Vagina (tissue), 2 donors: ENCODE measurements at regions not wholly inside any gene's neighbourhood (a gene's known extent, or its start where the extent isn't known, plus 50 kb on each side); places are given as distances from the start of the nearest gene placed in this dataset.

Experiments used
- DNase-seq, 2 donors: peaks; one replicate each; pipeline ENCODE4 v3.0.0-alpha.2; 2017; ENCODE audit errors: extremely low spot score in 2 of 2
- H3K27ac ChIP-seq: fragments of 200-600 bp; sonication (generic); one replicate; pipeline ENCODE4 v1.5.1; 2019
- H3K27me3 ChIP-seq: fragments of 200-600 bp; sonication (generic); one replicate; pipeline ENCODE4 v1.5.1; 2019
- H3K36me3 ChIP-seq, 2 donors: fragments of 200-600 bp; sonication (generic); one replicate each; pipeline ENCODE4 v1.5.1; 2017 to 2019
- H3K4me1 ChIP-seq: fragments of 200-600 bp; sonication (generic); one replicate; pipeline ENCODE4 v1.5.1; 2019
- H3K4me3 ChIP-seq, 2 donors: fragments of 200-600 bp; sonication (generic); 1 replicate in 1 of 2; 2 replicates in 1 of 2; pipeline ENCODE4 v1.5.1; 2016 to 2019
- H3K9me3 ChIP-seq: fragments of 200-600 bp; sonication (generic); one replicate; pipeline ENCODE4 v1.5.1; 2019
- POLR2A ChIP-seq, 2 donors: fragments of 450-650 bp; IDR thresholded peaks; one replicate each; pipeline ENCODE4 v1.6.1; 2017; ENCODE audit warnings: antibody characterized with exemption in 2 of 2, mild to moderate bottlenecking in 2 of 2, moderate library complexity in 2 of 2
- POLR2AphosphoS5 ChIP-seq, 2 donors: sonication (generic); formaldehyde crosslinking; IDR thresholded peaks; one replicate each; pipeline ENCODE4 v1.9.0; 2017; ENCODE audit warnings: antibody characterized with exemption in 2 of 2, mild to moderate bottlenecking in 2 of 2, low read depth in 1 of 2; ENCODE audit not compliant: insufficient read depth in 1 of 2
- intact Hi-C: fragments of 100-400 bp; cut with DNase I; formaldehyde crosslinking; loops from one replicate; pipeline ENCODE4 v1.15.1; 2023
- TF ChIP-seq, protein P1 (sequence below), 3 experiments: fragments of 450-650 bp in 2 of 3; fragments of 200-600 bp in 1 of 3; sonication (generic) in 1 of 3; IDR thresholded peaks; one replicate each; pipeline ENCODE4 v1.5.1; 2017 to 2019; ENCODE audit warnings: antibody characterized with exemption in 3 of 3, mild to moderate bottlenecking in 2 of 3, moderate library complexity in 2 of 3

GRCh38 chr12:97637770-97638169, 175.2 kb downstream of the RMST start:
- DNase-seq = no peak
- Histone ChIP-seq H3K36me3 (no peaks in the 10 kb centered on the region), H3K9me3 (no peaks in the 10 kb centered on the region), H3K4me1 (no peaks in the 10 kb centered on the region), H3K4me3 (no peak overlapping the region), H3K27me3 (no peaks in the 10 kb centered on the region), H3K27ac (no peak overlapping the region)
- TF ChIP-seq POLR2A (IDR thresholded peaks at IDR 0.05) (no peak), POLR2AphosphoS5 (IDR thresholded peaks at IDR 0.05; ENCODE audit: insufficient read depth in 1 of 2, low read depth in 1 of 2) (no peak)
- TF ChIP-seq, protein P1, sequence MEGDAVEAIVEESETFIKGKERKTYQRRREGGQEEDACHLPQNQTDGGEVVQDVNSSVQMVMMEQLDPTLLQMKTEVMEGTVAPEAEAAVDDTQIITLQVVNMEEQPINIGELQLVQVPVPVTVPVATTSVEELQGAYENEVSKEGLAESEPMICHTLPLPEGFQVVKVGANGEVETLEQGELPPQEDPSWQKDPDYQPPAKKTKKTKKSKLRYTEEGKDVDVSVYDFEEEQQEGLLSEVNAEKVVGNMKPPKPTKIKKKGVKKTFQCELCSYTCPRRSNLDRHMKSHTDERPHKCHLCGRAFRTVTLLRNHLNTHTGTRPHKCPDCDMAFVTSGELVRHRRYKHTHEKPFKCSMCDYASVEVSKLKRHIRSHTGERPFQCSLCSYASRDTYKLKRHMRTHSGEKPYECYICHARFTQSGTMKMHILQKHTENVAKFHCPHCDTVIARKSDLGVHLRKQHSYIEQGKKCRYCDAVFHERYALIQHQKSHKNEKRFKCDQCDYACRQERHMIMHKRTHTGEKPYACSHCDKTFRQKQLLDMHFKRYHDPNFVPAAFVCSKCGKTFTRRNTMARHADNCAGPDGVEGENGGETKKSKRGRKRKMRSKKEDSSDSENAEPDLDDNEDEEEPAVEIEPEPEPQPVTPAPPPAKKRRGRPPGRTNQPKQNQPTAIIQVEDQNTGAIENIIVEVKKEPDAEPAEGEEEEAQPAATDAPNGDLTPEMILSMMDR (IDR thresholded peaks at IDR 0.05) = no peak
- intact Hi-C loops = no loop called here

GRCh38 chr12:97638739-97639138, 176.1 kb downstream of the RMST start:
- Histone ChIP-seq H3K4me3 (no peak overlapping the region), H3K27ac (no peak overlapping the region), H3K36me3 (no peaks in the 10 kb centered on the region), H3K9me3 (no peaks in the 10 kb centered on the region), H3K27me3 (no peaks in the 10 kb centered on the region), H3K4me1 (no peaks in the 10 kb centered on the region)
- DNase-seq = no peak
- TF ChIP-seq, protein P1 (IDR thresholded peaks at IDR 0.05) = no peak
- TF ChIP-seq POLR2AphosphoS5 (IDR thresholded peaks at IDR 0.05; ENCODE audit: insufficient read depth in 1 of 2, low read depth in 1 of 2) (no peak), POLR2A (IDR thresholded peaks at IDR 0.05) (no peak)
- intact Hi-C loops = no loop called here

DNA sequence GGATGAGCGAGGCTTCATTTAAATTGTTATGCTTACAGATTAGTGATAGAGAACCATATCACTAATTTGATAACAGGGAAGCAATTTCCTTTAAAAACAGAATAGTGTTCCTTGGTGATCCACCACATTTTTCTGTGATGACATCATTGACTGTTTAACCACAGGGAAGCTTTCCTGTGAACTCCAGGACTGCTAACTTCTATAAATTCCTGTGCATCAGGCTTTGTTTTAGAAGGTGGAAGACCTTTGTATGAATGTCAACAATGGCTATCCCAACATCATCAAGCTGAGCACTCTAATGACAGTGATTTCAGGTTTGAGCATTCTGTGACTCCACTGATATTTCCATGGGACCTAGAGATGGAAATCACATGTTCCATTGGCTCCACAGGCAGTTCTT, 177.1 kb downstream of the RMST start:
- DNase-seq = no peak
- Histone ChIP-seq H3K9me3 (no peaks in the 10 kb centered on the region), H3K27ac (no peak overlapping the region), H3K4me3 (no peak overlapping the region), H3K4me1 (no peaks in the 10 kb centered on the region), H3K36me3 (no peaks in the 10 kb centered on the region), H3K27me3 (no peaks in the 10 kb centered on the region)
- TF ChIP-seq POLR2AphosphoS5 (IDR thresholded peaks at IDR 0.05; ENCODE audit: insufficient read depth in 1 of 2, low read depth in 1 of 2) (no peak), POLR2A (IDR thresholded peaks at IDR 0.05) (no peak)
- intact Hi-C loops = no loop called here

- Histone ChIP-seq H3K27ac (no peak overlapping the region), H3K9me3 (no peaks in the 10 kb centered on the region), H3K36me3 (no peaks in the 10 kb centered on the region), H3K4me1 (no peaks in the 10 kb centered on the region), H3K4me3 (no peak overlapping the region), H3K27me3 (no peaks in the 10 kb centered on the region)
- intact Hi-C loops = no loop called here
- TF ChIP-seq, protein P1 (IDR thresholded peaks at IDR 0.05) = no peak
- TF ChIP-seq POLR2AphosphoS5 (IDR thresholded peaks at IDR 0.05; ENCODE audit: insufficient read depth in 1 of 2, low read depth in 1 of 2) (no peak), POLR2A (IDR thresholded peaks at IDR 0.05) (no peak)
- DNase-seq = no peak
Measured at GRCh38 chr12:97640826-97641225, 178.2 kb downstream of the RMST start.

DNA sequence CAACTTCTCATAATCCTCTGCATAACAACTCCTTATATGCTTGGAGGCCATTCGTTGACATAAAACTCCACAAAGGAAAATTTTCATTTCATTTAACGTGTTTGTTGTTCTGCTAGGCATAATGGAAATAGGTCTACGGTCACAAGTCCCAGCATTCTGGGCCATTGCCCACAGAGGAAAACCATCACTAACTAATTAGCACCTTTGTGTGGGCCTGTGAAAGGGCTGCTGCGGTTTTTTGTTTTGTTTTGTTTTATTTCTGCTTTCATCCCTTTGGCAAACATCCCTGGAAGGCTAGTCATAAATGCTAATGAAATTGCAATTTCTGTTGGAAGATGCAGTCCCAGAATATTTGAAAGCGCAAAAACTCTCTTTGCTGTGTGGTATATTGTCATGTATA, 180.3 kb downstream of the RMST start:
- H3K4me3 ChIP-seq = no peak overlapping the region
- no peaks in the 10 kb centered on the region for H3K36me3 ChIP-seq
- no peaks in the 10 kb centered on the region for H3K4me1 ChIP-seq
- H3K27me3 ChIP-seq = no peaks in the 10 kb centered on the region
- no peak for DNase-seq
- TF ChIP-seq POLR2AphosphoS5 (IDR thresholded peaks at IDR 0.05; ENCODE audit: insufficient read depth in 1 of 2, low read depth in 1 of 2) (no peak), POLR2A (IDR thresholded peaks at IDR 0.05) (no peak)
- TF ChIP-seq, protein P1 (IDR thresholded peaks at IDR 0.05) = no peak
- no peak overlapping the region for H3K27ac ChIP-seq
- intact Hi-C loops = no loop called here
- no peaks in the 10 kb centered on the region for H3K9me3 ChIP-seq

DNA sequence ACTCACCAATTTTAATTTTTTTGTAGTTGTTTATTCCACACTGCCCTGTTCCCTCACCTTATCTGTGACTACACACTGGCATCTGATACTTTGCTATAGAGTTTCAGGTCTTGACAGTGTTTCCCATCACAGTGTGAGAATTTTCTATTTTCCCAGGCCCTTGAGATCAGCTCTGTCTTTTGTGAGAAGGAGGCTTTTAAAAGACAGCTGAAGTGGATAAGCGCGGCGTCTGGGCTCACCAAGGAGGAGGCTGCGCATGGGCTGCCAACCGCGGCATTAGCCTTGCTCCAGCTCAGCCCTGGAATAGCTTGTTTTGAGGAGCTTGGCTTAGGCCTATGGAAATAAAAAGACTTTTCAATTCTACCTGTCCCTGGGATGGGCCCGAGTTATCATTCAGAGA, 181.3 kb downstream of the RMST start:
- Histone ChIP-seq H3K4me3 (no peak overlapping the region), H3K27ac (no peak overlapping the region), H3K9me3 (no peaks in the 10 kb centered on the region), H3K27me3 (no peaks in the 10 kb centered on the region), H3K36me3 (no peaks in the 10 kb centered on the region), H3K4me1 (no peaks in the 10 kb centered on the region)
- TF ChIP-seq POLR2A (IDR thresholded peaks at IDR 0.05) (no peak), POLR2AphosphoS5 (IDR thresholded peaks at IDR 0.05; ENCODE audit: insufficient read depth in 1 of 2, low read depth in 1 of 2) (no peak)
- TF ChIP-seq, protein P1 (IDR thresholded peaks at IDR 0.05) = no peak
- intact Hi-C loops = no loop called here
- no peak for DNase-seq
